Activated CD8-positive, alpha-beta memory T cell treated with anti-CD3 and anti-CD28 coated beads, Interleukin-2, amount 50 U/mL, for 4 hours (primary cell): ENCODE measurements at regions not wholly inside any gene's neighbourhood (a gene's known extent, or its start where the extent isn't known, plus 50 kb on each side); places are given as distances from the start of the nearest gene placed in this dataset.

ENCODE experiments used
- DNase-seq: peaks from one replicate; pipeline ENCODE4 v3.0.0-alpha.2; 2020

GRCh38 chr1:5492846-5493245 is 499.4 kb downstream of the NPHP4 start:
- DNase-seq, result no peak

GRCh38 chr1:5491207-5491904 is 500.9 kb downstream of the NPHP4 start:
- DNase-seq, result no peak

GRCh38 chr1:5490635-5491034 is 501.6 kb downstream of the NPHP4 start:
- DNase-seq, result no peak

GRCh38 chr1:5488448-5488847 is 503.8 kb downstream of the NPHP4 start:
- DNase-seq, result no peak

- DNase-seq, result no peak
Measured at GRCh38 chr1:5485968-5486696, 506.1 kb downstream of the NPHP4 start.

- DNase-seq, result no peak
Measured at GRCh38 chr1:5485436-5485835, 506.8 kb downstream of the NPHP4 start.

GRCh38 chr1:5484451-5485165 is 507.6 kb downstream of the NPHP4 start:
- DNase-seq, result no peak

- DNase-seq, result peak; percentile 42
Measured at GRCh38 chr1:5481889-5482288, 510.3 kb downstream of the NPHP4 start.

GRCh38 chr1:5480906-5481305 is 511.3 kb downstream of the NPHP4 start:
- no peak for DNase-seq

GRCh38 chr1:5479876-5480646 is 512.2 kb downstream of the NPHP4 start:
- DNase-seq, result no peak

- no peak for DNase-seq
Measured at GRCh38 chr1:5478961-5479360, 513.3 kb downstream of the NPHP4 start.

- DNase-seq, result no peak
Measured at GRCh38 chr1:5478156-5478695, 514.0 kb downstream of the NPHP4 start.

GRCh38 chr1:5477716-5478115 is 514.5 kb downstream of the NPHP4 start:
- DNase-seq, result no peak

GRCh38 chr1:5475572-5475971 is 516.7 kb downstream of the NPHP4 start:
- no peak for DNase-seq

- DNase-seq, result no peak
Measured at GRCh38 chr1:5473268-5473667, 519.0 kb downstream of the NPHP4 start.

GRCh38 chr1:5466487-5466886 is 525.7 kb downstream of the NPHP4 start:
- DNase-seq, result no peak

- DNase-seq, result no peak
Measured at GRCh38 chr1:5465281-5465711, 526.9 kb downstream of the NPHP4 start.

GRCh38 chr1:5464366-5464765 is 527.9 kb downstream of the NPHP4 start:
- no peak for DNase-seq

- no peak for DNase-seq
Measured at GRCh38 chr1:5460974-5461373, 531.3 kb downstream of the NPHP4 start.

GRCh38 chr1:5459839-5460610 is 532.2 kb downstream of the NPHP4 start:
- DNase-seq, result no peak

GRCh38 chr1:5458248-5458647 is 534.0 kb downstream of the NPHP4 start:
- no peak for DNase-seq
